OCI-LY1 (cell line): ENCODE measurements at regions not wholly inside any gene's neighbourhood (a gene's known extent, or its start where the extent isn't known, plus 50 kb on each side); places are given as distances from the start of the nearest gene placed in this dataset.

ENCODE experiments used
- EZH2 ChIP-seq: fragments of 200-600 bp; sonication (generic), shearing (Covaris generic); IDR thresholded peaks from 2 replicates; pipeline ENCODE4 v1.8.0; 2017; ENCODE audit warnings: borderline replicate concordance, mixed run types, mild to moderate bottlenecking, antibody characterized with exemption, low read length, moderate library complexity, mixed read lengths
- TF ChIP-seq, protein P1 (sequence below): fragments of 200-600 bp; sonication (generic), shearing (Covaris generic); IDR thresholded peaks from 2 replicates; pipeline ENCODE4 v1.5.1; 2017; ENCODE audit warnings: mild to moderate bottlenecking, antibody characterized with exemption, low read length, moderate library complexity, mixed read lengths

DNA sequence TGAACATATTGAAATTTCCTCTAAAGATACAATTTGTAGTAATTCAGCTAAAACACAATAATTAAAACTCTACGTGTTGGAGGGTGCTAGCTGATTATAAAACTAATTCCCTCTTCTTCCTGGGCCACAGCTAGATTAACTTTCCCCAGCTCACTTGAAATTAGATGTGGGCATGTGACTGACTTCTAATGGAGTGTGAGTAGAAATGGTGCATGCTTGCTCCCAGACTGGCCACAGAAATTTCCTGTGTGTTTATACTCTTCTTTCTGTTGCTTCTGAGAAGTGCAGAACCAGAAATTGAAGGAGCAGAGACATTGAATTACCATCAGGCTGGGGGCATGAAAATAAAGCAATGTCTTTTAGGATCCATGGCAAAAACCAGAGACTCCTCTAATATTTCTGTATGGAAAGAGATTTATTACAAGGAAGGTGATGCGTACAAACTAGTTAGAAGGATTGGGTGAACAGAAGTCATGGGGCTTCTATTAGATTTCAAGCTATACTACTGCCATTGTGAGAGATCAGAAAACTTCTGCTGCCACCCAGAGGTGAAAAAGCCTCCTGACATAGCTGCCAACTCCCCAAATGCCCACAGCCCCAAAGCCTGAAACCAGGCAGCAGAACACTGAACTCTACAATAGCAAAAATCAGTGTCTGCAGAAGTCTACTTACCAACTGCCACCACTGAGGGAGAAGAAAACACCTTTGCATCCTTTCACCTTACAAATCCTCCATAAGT is 379.2 kb upstream of the MIR17HG start:
- TF ChIP-seq, protein P1, sequence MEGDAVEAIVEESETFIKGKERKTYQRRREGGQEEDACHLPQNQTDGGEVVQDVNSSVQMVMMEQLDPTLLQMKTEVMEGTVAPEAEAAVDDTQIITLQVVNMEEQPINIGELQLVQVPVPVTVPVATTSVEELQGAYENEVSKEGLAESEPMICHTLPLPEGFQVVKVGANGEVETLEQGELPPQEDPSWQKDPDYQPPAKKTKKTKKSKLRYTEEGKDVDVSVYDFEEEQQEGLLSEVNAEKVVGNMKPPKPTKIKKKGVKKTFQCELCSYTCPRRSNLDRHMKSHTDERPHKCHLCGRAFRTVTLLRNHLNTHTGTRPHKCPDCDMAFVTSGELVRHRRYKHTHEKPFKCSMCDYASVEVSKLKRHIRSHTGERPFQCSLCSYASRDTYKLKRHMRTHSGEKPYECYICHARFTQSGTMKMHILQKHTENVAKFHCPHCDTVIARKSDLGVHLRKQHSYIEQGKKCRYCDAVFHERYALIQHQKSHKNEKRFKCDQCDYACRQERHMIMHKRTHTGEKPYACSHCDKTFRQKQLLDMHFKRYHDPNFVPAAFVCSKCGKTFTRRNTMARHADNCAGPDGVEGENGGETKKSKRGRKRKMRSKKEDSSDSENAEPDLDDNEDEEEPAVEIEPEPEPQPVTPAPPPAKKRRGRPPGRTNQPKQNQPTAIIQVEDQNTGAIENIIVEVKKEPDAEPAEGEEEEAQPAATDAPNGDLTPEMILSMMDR: peak; percentile 61
- no peak for TF ChIP-seq EZH2
